MM.1S (cell line): ENCODE measurements at regions not wholly inside any gene's neighbourhood (a gene's known extent, or its start where the extent isn't known, plus 50 kb on each side); places are given as distances from the start of the nearest gene placed in this dataset.
"Not testable (repeated sequence)": the region's sequence is repeated elsewhere in the genome, so short reads cannot be mapped to it uniquely, and the experiment has no call there.

Source experiments
- DNase-seq: peaks from one replicate; pipeline ENCODE4 v3.0.0-alpha.2; 2015
- H2AFZ ChIP-seq: fragments of 300-600 bp; sonication (generic); 2 replicates; pipeline ENCODE4 v1.6.0; 2016; ENCODE audit warnings: antibody characterized with exemption, low read length
- H3F3A ChIP-seq: fragments of 300-600 bp; sonication (generic); 2 replicates; pipeline ENCODE4 v1.6.1; 2016; ENCODE audit warnings: mild to moderate bottlenecking, antibody characterized with exemption, low read length, moderate library complexity, mixed read lengths; ENCODE audit not compliant: insufficient read depth
- H3K27ac ChIP-seq: fragments of 300-600 bp; sonication (generic); 2 replicates; pipeline ENCODE4 v1.5.1; 2016; ENCODE audit warnings: mild to moderate bottlenecking, low read length
- H3K27me3 ChIP-seq: fragments of 300-600 bp; sonication (generic); replicated peaks from 2 replicates; pipeline ENCODE4 v1.6.0; 2016; ENCODE audit warnings: low read length; ENCODE audit not compliant: insufficient read depth
- H3K36me3 ChIP-seq: fragments of 300-600 bp; sonication (generic); replicated peaks from 2 replicates; pipeline ENCODE4 v1.6.1; 2016; ENCODE audit warnings: mild to moderate bottlenecking, low read length, mixed read lengths; ENCODE audit not compliant: insufficient read depth
- H3K4me1 ChIP-seq: fragments of 300-600 bp; sonication (generic); 2 replicates; pipeline ENCODE4 v1.6.1; 2016; ENCODE audit warnings: low read length, mixed read lengths
- H3K4me2 ChIP-seq: fragments of 300-600 bp; sonication (generic); 2 replicates; pipeline ENCODE4 v1.6.0; 2016; ENCODE audit warnings: low read depth, low read length
- H3K4me3 ChIP-seq: fragments of 300-600 bp; sonication (generic); 2 replicates; pipeline ENCODE4 v1.5.1; 2016; ENCODE audit warnings: low read length, mixed read lengths
- H3K79me2 ChIP-seq: fragments of 300-600 bp; sonication (generic); 2 replicates; pipeline ENCODE4 v1.6.1; 2016; ENCODE audit warnings: mixed run types, low read length, mixed read lengths
- H3K9ac ChIP-seq: fragments of 300-600 bp; sonication (generic); 2 replicates; pipeline ENCODE4 v1.6.1; 2016; ENCODE audit warnings: low read length, mixed read lengths
- H3K9me2 ChIP-seq: fragments of 300-600 bp; sonication (generic); replicated peaks from 2 replicates; pipeline ENCODE4 v1.6.1; 2016; ENCODE audit warnings: mild to moderate bottlenecking, low read length, mixed read lengths; ENCODE audit not compliant: insufficient read depth
- H3K9me3 ChIP-seq: fragments of 300-600 bp; sonication (generic); replicated peaks from 2 replicates; pipeline ENCODE4 v1.6.1; 2016; ENCODE audit warnings: mild to moderate bottlenecking, low read length, mixed read lengths; ENCODE audit not compliant: insufficient read depth
- H4K20me1 ChIP-seq: fragments of 300-600 bp; sonication (generic); 2 replicates; pipeline ENCODE4 v1.6.1; 2016; ENCODE audit warnings: mild to moderate bottlenecking, low read length, moderate library complexity, mixed read lengths; ENCODE audit not compliant: insufficient read depth
- CTCF ChIP-seq: fragments of 300-600 bp; sonication (generic); IDR thresholded peaks from 2 replicates; pipeline ENCODE4 v1.5.1; 2016; ENCODE audit warnings: antibody characterized with exemption, low read length, mixed read lengths
- EZH2 ChIP-seq: fragments of 300-600 bp; sonication (generic); optimal IDR thresholded peaks from 2 replicates; pipeline ENCODE3; 2017; ENCODE audit warnings: low read depth, mild to moderate bottlenecking, antibody characterized with exemption, low read length, mixed read lengths
- EZH2phosphoT487 ChIP-seq: fragments of 300-600 bp; sonication (generic); IDR thresholded peaks from 2 replicates; pipeline ENCODE4 v1.6.1; 2018; ENCODE audit warnings: antibody characterized with exemption, low read length

- Histone ChIP-seq H3K4me1 (no peaks in the 10 kb centered on the region), H3K9me2 (no peaks in the 10 kb centered on the region), H3K27ac (no peak overlapping the region), H4K20me1 (no peaks in the 10 kb centered on the region), H3F3A (no peaks in the 10 kb centered on the region), H3K27me3 (no peaks in the 10 kb centered on the region), H3K9ac (no peak overlapping the region), H3K9me3 (no peaks in the 10 kb centered on the region), H3K36me3 (no peaks in the 10 kb centered on the region), H3K79me2 (no peaks in the 10 kb centered on the region), H3K4me3 (no peak overlapping the region), H2AFZ (no peak overlapping the region), H3K4me2 (no peak overlapping the region)
- no peak for TF ChIP-seq EZH2
- TF ChIP-seq EZH2phosphoT487, result no peak
- peak; percentile 96 for TF ChIP-seq CTCF
- peak; percentile 79 for DNase-seq
These were observed 115.4 kb downstream of the LHX2 start for GRCh38 chr9:124126648-124127646.

DNA sequence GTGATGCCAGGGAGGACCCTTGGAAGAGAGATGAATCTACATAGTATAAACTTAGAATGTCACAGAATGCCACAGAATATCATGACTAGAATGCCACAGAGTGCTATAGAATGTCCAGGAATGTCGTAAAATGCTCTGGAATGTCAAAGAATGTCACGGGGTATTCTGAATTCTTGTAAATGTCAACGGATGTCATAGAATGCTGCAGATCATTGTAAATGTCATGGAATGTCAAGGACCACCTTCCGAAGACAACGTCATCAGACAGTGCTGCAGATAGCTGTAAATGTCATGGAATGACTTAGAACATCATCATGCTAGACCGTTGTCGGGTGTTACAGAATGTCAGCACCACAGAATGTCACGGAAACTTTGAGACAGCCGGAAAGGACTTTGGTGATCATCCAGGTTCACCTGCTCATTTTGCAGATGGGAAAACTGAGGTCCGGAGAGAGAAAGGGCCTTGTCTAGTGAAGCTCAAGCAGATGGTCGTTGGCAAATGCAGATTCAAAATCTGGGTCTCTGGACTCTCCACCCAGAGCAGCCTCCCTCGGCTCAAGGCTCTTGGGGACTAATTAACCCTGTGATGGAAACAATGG lies 117.1 kb downstream of the LHX2 start:
- TF ChIP-seq EZH2phosphoT487 (no peak), EZH2 (no peak), CTCF (no peak)
- H3K36me3 ChIP-seq, result no peaks in the 10 kb centered on the region
- H3F3A ChIP-seq, result no peaks in the 10 kb centered on the region
- no peaks in the 10 kb centered on the region for H3K9me2 ChIP-seq
- no peaks in the 10 kb centered on the region for H3K4me1 ChIP-seq
- no peaks in the 10 kb centered on the region for H3K79me2 ChIP-seq
- no peaks in the 10 kb centered on the region for H3K9me3 ChIP-seq
- H2AFZ ChIP-seq, result no peak overlapping the region
- no peak overlapping the region for H3K9ac ChIP-seq
- H3K4me3 ChIP-seq, result no peak overlapping the region
- no peaks in the 10 kb centered on the region for H3K27me3 ChIP-seq
- H3K4me2 ChIP-seq, result no peak overlapping the region
- H4K20me1 ChIP-seq, result no peaks in the 10 kb centered on the region
- no peak for DNase-seq
- no peak overlapping the region for H3K27ac ChIP-seq

DNA sequence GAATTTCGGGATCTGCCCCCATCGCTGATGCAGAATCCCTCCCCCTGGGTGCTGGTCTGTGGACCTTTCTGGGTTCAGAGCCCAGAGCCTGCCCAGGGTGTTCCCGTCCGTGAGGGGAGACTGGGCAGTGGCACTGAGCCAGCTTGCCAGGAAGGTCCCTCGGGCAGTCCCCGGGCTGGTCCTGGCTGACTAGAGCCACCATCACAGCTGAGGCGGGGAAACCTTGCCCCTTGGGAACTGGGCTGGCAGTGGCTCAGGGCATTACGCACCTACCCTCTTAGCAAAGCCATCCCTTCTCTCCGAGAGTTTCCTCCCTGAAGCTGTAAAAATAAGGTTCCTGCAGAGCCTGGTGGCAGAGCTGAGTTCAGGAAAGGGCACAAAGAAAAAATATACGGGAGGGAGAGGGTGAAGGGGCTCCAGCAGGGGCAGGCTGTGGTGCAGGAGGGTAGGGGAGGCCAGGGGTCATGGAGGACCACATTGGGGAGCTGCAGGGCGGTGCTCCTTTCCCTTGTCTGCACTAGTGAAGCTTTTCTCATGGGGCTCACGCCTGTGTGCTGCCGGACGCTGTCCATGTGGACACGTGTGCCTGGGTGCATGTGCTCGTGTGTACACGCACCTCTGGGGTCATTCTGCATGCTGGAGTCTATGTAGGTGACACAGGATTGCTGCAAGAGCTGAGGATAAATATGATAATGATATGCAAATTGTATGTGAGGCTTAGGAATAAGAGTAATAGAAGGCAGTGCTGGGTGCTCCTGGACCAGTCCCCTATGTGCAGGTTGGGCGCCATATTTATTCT lies 118.9 kb downstream of the LHX2 start:
- Histone ChIP-seq H3K4me1 (no peaks in the 10 kb centered on the region), H3K27ac (no peak overlapping the region), H3K9ac (no peak overlapping the region), H3K4me3 (no peak overlapping the region), H3K4me2 (no peak overlapping the region), H3K36me3 (no peaks in the 10 kb centered on the region), H3F3A (no peaks in the 10 kb centered on the region), H3K79me2 (no peaks in the 10 kb centered on the region), H4K20me1 (no peaks in the 10 kb centered on the region), H2AFZ (no peak overlapping the region), H3K27me3 (no peaks in the 10 kb centered on the region), H3K9me2 (no peaks in the 10 kb centered on the region), H3K9me3 (no peaks in the 10 kb centered on the region)
- DNase-seq, result no peak
- TF ChIP-seq CTCF, result no peak
- TF ChIP-seq EZH2phosphoT487, result no peak
- no peak for TF ChIP-seq EZH2

DNA sequence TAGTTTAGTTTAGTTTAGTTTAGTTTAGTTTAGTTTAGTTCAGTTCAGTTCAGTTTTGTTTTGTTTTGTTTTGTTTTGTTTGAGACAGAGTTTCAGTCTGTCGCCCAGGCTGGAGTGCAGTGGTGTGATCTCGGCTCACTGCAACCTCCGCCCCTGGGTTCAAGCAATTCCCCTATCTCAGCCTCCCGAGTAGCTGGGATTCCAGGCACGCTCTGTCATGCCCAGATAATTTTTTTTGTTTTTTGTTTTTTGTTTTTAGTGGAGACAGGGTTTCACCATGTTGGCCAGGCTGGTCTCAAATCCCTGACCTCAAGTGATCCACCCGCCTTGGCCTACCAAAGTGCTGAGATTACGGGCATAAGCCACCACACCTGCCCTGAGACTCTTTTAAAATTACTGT lies 120.0 kb downstream of the LHX2 start:
- not testable (repeated sequence) for H3K4me3 ChIP-seq, H4K20me1 ChIP-seq, H3K27ac ChIP-seq, DNase-seq, H3K9me2 ChIP-seq, H3F3A ChIP-seq, H3K27me3 ChIP-seq, H3K9ac ChIP-seq, H3K36me3 ChIP-seq, H3K79me2 ChIP-seq, H3K4me1 ChIP-seq, H3K9me3 ChIP-seq, H3K4me2 ChIP-seq, H2AFZ ChIP-seq
